ENCODE measurements at regions not wholly inside any gene's neighbourhood (a gene's known extent, or its start where the extent isn't known, plus 50 kb on each side); places are given as distances from the start of the nearest gene placed in this dataset.

DNA sequence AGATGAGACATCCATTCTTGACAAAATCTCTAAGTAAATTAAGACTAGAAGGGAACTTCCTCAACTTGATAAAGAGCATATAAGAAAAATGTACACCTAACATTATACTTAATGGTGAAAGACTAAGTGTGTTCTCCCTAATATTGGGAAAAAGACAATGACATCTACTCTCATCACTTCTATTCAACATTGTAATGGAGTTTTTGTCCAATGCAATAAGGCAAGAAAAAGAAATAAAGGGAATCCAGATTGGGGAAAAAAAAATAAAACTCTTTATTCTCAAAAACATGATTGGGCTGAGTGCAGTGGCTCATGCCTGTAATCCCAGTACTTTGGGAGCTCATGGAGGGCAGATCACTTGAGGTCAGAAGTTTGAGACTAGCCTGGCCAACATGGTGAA lies 131.1 kb upstream of the JUN start:
- DNase-seq = no peak

DNA sequence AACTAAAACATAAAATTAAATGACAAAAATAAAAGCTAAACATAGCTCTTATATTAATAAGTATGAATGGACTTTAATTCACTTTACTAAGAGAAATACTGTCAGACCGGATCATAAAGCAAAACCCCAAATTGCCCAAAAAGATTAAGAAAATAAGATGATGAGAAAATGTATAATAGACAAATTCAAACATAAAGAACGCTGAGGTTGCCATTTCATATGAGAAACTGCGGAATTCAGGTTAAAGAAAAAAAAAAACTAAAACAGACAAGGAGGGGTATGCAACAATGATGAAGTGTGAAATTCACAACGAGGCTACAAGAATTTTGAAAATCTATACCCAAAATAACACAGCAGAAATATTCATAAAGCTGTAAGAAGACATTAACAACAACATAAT lies 133.6 kb upstream of the JUN start:
- DNase-seq = no peak

DNA sequence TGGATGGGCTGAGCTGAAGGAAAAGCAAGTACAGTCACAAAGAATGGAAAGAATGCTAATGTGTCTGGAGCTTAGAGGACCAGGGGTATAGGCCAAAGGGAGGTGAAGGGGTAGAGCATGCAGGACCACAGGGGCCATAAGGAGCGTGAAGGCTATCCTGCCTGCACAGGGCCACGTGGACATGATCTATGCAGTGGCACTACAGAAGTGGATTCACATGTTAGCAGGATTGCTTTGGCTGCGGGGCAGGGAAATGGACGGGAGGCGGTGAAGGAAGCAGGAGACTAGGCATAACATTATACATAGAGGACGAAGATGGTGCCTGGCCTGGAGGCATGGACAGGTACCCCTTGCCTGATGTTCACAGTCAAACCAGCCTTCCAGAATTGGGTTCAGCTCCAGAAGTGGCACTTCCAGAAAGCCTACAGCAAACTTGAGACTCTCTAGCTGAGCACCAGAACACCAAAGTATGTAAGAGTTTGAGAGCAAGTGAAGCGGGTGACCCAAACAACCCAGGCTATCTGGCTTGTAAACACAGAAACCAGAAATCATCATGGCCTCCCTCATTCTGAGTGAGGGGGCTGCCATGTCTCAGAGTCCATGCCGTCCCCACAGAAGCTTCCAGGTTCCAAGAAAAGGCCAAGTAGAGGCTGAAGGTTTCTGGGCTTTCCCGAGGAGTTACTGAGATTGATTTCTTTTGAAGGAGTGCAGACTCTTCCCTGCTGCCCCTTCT lies 135.5 kb upstream of the JUN start:
- no peak for DNase-seq

DNA sequence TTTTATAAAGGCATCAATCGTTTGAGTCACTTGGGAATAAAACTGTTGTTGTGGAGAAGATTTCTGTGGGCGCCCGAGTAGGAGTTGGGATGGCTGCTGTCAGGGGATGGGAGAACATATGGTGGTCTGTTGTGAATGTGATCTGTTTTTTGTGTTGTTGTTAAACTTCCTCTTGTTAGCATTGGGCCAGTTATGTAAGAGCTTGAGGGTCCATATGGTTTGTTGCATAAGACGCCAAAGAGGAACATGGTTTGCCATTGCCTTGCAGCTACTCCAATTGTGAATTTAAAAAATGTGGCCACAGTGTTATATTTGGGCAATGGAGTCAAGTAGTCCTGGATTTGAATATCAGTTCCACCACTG lies 136.1 kb upstream of the JUN start:
- DNase-seq = no peak

DNA sequence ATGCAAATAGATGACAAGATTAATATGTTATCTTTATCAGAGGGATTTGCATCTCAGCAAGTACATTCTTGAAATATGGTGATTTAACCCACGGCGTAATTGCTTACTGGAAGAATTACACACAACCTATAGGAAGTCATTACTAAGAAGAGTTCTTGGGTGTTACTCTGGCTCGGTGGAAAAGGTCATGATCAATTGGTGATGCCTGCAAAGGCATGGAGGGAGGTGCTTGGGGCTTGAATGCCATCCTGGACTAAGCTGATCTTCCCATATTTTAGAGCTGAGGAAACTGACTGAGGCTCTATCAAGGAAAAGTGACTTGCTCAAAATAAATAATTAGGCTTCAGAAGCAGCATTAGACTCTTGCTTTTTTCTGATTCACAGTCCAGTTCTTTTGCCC lies 137.5 kb upstream of the JUN start:
- DNase-seq = no peak

DNA sequence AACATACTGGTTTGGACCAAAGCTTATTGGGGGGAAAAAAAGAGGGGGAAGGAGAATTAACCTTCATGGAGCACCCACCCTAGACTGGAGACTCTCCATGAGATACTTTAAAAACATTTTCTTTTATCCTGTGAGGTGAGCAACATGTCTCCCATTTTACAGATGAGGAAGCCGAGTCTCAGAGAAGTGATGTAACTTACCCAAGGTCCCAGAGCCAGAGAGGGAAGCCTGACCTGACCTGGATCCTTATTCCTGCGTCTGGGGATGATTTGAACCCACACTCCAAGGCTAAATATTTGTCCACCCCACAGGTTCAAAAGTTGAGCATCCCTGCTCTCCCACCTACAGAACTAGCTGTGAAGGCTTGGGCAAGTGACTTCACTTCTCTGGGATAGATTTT lies 137.9 kb upstream of the JUN start:
- DNase-seq = no peak

DNA sequence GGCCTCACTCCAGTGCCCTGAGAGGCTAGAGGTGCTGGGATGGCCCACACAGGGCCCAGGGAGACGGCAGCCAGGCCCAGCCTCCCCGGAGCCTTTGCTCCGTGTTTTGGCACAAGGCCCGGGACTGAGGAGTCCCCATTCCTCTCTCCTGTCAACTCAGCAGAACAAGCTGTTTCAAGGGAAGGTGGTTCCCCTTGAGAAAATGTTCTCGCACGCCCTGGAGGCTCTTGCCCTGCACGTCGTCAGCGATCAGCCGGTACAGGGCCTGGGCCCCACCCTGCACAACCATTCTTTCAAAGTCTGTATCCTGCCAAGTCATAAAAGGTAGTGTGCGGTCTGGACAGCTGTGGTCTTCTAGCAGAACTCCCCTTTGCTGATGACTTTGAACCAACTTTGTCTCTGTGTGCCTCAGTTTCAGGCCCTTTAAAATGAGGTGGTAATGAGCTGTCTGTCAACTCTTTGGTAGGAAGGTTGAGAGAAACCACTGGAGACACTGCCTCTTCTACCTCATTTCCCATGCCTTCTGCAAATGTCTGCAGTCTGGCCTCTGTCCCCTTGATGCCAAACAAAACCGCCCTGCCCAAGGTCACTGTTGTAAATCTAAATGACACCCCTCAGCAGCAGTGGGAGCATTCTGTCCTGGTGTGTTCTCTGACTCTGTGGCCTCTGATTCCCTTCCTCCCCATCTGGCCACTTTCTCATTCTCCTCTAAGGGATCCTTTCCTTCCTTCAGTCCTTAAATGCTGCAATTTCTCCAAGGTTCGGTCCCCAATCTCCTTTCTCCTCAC lies 138.6 kb upstream of the JUN start:
- no peak for DNase-seq

DNA sequence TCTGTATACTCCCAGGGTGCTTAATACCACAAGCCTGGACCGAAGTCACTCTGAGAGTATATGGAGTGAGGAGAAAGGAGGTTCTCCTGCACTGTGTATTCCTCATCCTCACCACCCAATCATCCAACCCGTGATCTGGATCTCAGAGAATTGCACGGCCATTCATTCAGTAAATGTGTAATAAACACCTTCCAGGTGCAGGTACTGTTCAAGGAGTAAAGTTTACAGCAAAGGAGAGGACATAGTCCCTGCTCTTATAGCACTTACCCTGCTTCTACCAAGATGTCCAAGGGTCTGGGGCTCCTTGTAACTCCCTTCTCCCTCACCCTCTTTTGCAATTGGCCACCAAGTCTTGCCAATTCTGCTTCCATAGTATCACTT lies 139.2 kb upstream of the JUN start:
- no peak for DNase-seq

DNA sequence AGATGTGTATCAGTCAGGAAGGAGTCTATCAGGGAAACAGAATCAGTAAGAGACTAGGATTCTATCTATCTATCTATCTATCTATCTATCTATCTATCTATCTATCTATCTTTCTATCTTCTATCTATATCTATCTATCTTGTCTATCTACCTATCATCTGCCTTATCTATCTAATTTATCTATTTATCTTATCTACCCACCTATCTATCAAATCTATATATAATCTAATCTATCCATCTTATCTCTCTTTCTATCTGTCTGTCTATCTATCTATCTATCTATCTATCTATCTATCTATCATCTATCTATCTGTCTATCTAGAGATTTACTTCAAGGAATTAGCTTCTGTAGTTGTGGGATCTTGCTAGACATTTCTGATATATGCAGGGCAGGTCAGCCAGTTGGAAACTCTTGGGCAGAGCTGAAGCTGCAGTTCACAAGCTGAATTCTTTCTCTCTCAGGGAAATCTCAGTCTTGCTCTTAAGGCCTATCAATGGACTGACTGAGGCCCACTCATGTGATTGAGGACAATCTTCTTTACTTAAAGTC lies 140.2 kb upstream of the JUN start:
- no peak for DNase-seq

DNA sequence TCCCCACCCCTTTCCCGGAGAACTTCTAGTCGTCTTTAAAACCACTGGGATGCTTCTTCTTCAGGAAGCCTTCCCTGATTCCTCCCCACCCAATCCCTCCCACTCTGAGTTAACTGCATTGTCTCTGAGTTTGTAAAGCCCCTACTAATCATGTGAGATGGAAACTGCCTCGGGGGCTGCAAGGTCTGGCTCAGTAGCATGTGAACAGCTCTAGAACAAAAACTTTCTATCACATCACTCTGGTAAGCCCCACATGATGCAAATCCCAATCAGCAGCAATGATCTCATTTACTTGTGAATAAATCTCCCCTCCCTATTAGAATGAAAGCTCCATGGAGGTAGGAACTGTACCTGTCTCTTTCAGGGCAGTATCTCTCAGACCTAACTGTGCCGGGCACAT lies 141.0 kb upstream of the JUN start:
- DNase-seq = no peak

DNA sequence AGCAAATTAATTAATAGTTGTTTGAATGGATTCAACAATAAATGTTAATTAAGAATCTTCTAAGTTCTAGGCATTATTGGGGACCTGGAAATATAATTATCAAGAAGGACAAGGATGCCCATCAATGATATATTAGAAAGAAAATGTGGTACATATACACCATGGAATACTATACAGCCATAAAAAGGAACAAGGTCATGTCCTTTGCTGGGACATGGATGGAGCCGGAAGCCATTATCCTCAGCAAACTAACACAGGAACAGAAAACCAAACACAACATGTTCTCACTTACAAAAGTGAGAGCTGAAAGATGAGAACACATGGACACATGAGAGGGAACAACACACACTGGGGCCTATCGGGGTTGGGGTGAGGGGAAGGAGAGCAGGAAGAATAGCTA lies 141.4 kb upstream of the JUN start:
- DNase-seq = no peak

DNA sequence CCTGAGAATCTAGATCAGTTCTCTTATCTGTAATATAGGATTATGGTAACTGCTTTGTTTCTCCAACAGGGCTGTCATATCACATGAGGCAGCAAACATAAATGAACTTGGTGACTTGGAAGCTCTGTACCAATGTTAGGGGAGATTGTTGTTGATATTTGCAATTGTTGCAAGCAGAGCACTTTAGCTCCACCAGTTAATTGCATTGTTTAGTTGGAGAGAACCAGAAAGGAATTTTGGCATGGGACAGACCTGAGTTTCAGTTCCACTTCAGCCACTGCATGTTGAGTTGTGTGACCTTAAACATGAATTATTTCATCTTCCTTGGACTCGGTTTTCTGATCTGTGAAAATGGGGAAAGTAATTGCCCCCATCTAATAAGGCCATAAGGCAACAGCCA lies 142.3 kb upstream of the JUN start:
- no peak for DNase-seq

DNA sequence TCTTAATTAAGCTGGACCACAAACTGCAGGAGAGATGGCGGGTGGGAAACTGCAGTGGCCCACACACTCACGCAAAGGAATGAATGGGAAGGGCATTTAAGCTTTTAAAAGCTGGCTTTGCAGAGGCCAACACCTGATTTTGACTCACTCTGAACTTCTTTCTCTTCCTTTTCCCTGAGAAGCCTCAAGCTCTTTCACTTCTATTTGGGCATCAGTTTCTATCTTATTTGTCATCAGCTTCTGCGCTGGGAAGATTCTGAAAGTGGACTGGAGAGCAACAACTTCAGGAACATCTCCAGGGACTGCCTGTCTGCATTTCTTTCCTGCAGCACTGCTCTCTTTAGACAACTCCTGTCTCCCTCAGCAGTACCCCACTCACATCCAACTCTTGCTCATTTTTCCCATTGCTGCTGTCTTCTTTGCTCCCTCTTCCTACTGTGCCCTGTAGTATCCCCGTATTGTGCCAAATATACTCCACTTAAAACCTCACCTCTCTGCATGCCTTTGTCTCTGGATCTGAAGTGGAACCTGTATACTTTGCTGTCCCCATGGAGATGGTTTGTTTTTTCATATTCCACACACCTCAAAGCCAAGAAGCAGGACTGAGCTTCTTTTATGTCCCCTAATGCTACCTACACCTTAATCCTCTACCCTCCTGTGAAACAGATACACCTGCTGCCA lies 143.3 kb upstream of the JUN start:
- no peak for DNase-seq

DNA sequence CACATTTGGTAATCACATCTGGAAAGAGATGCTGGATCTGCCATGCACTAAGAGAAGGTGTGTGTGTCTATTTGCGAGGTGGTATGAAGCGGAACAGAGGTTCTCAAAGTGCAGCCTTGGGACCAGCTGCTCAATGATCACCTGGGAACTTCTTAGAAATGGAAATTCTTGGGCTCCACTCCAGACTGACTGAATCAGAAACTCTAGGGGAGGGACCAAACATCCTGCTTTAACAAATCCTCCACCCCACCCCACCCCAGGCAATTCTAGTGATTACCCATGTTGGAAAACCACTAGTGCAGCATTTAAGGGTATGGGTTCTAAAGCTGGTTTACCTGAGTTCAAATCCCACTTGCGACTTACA lies 143.9 kb upstream of the JUN start:
- no peak for DNase-seq

DNA sequence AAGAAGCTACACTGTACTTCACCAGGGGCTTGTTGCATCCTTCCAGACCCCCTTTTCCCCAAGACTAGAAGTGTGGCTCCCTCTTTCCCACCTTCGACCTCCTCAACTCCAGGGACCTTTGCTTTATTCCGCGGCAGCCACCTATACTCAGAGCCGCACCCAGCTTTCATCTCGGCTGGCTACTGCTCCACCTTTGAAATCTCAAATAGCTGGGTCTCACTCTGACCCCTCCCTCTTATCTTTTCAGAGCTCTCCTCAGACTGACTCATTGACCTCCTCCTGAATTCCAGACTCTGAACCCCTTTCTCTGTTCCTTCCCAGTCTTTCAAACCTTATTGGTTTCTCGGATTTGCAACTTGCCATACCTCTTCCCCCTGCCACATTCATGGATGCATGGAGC lies 144.7 kb upstream of the JUN start:
- DNase-seq = no peak

DNA sequence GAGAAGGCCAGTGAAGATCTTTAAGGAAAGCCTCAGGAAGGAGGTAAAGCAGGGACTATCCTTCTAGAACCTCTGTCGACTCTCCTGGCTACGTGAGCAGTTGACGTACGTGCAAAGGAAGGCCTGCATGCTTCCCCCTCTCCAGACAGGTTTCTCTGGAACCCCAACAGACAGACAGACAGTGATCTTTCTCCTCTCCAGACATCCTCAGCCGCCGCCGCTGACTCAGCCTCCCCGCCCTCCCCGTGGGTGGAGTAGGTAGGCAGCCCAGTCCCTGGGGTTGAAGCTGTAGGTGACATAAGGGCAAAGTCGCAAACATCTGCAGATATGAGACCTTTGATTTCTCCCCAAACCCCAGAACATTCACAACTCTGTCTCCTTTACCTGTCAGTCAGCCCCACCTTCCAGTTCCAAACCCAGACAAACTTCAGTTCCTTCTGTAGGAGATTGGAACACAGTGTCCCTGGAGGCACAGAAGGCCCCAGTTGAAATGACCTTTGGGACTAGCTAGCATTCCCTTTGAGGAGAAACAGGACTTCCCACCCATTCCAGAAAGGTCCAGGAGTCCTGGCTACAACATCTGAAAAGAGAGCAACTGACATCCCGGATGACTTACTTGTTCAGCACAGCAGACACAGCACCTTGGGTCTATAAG lies 146.0 kb upstream of the JUN start:
- DNase-seq = no peak

DNA sequence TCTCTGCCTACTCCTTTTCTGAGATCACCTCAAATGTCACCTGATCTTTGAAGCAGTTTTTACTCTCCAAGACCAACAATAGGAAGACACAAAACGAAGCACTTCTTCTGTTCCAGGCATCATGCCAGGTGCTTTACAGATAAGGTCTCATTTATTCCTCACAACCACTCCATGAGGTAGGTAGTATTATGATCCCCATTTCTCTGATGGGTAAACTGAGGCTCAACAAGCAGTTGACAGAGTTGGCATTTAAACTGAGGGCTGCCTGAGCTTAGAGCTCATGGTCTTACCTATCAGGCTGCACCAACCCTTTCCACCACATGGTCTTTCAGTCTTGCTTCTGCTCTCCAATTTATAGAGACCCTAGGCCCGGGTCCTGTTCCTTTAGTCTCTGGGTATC lies 147.2 kb upstream of the JUN start:
- no peak for DNase-seq

DNA sequence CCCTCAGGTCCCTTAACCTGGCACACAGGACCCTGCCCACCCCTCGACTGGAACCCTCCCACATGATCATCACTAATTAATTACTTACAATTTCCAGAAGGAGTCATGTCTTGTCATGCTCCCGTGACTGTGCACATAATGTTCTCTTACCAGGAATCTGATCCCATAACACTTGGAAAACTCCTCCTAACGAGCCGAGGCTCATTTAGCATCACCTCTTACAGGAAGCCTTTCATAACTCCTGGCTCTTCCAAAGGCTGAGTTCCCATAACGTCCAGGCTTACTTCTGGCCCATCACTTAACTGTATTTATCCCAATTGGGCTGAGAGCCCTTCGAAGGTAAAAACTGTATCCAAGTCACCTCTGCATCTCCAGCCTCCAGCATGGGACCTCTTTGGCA lies 147.9 kb upstream of the JUN start:
- no peak for DNase-seq

DNA sequence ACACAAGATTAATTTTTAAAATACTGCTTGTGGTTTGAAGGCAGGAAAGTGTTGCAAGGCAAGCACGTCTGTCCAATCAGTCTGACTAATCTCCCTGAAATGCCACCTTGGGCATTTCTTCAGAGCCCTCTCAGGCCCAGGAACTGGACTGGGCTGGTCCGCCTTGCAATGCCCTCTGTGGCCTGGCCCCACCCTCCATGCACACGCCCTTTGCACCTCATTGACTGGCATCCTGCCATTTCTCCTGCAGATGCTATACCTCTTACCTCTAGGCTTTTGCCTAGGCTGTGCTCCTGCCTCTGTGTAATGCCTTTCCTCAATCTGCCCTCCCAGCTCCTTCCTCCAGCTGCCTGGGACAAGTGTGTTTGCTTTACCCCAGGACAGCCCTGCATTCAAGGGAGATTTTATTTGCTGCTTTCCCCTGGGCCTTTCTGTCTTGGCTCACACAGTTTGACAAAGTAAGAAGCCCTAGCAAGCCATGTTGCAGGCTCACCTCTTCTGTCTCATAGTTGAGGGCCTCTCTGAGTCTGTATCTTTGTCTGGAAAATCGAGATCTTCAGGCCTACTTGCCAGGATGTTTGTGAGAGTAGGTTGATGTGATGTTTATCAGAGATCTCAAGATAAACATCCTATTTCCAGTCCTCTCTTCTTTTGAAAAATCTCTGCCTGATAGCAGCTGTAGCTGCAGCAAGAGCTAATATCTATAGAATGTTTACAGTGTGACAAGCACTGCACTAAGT lies 149.2 kb upstream of the JUN start:
- DNase-seq = no peak

DNA sequence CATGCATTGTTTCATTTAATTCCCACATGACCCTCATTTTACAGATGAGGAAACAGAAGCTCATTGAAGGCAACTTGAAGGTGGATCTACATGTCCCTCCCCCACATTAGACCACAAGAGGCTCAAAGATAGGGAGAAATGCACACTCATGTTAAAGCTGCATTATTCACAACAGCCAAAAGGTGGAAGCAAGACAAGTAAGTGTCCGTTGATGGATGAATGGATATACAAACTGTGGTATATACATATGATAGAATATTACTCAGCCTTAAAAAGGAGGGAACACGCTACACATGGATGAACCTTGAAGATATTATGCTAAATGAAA lies 149.7 kb upstream of the JUN start:
- DNase-seq = no peak

DNA sequence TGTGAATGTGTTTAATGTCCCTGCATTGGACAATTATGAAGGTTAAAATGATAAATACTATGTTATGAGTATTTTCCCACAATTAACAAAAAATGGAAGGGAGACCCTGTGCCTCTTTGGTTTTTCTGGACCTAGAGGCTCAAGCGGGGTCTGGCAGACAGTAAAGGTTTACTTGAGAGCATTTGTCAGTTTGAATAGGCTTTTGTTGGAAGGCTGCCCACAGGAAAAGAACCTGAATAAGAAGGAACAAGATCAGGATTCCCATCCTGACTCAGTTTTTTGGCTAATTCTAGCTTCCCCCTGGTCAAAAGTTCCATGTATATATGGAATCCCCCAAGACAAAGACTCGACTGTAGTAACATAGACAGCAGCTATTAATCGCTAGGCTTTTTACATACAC lies 150.9 kb upstream of the JUN start:
- no peak for DNase-seq

DNA sequence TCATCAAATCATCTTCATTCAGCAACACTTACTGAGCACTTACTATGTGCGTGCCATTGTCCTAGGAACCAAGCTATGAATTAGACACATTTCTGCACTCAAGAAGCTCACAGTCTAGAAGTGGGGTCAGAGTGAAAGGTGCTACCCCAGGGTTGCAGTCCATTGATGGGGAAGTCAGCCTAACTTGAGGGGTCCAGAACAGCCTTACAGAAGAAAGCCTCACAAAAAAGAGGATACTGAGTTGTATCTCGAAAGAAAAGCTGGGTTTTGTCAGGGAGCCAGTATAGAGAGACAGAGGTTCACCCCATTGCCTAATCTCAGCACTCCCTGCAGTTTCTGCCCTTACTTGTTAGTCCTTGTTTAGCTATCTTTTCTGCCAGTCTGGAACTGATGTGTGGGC lies 153.1 kb upstream of the JUN start:
- DNase-seq = no peak

DNA sequence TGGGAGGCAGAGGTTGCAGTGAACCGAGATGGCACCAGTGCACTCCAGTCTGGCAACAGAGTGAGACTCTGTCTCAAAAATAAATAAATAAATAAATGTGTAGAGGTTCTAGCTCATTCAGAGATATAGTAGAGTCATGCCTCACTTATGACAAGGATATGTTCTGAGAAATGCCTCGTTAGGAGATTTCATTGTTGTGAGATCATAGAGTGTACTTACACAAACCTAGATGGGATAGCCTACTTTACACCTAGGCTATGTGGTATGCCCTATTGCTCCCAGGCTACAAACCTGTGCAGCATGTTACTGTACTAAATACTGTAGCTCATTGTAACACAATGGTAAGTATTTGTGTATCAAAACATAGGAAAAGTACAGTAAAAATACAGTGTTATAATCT lies 155.3 kb upstream of the JUN start:
- DNase-seq = no peak
